HG02884 (cell line): ENCODE measurements at regions not wholly inside any gene's neighbourhood (a gene's known extent, or its start where the extent isn't known, plus 50 kb on each side); places are given as distances from the start of the nearest gene placed in this dataset.

Experiments
- ATAC-seq: cut with Tn5 transposase; IDR thresholded peaks from one replicate; pipeline ENCODE4 v1.9.1; 2021; ENCODE audit warnings: mild to moderate bottlenecking, moderate library complexity; ENCODE audit not compliant: unreplicated experiment

DNA sequence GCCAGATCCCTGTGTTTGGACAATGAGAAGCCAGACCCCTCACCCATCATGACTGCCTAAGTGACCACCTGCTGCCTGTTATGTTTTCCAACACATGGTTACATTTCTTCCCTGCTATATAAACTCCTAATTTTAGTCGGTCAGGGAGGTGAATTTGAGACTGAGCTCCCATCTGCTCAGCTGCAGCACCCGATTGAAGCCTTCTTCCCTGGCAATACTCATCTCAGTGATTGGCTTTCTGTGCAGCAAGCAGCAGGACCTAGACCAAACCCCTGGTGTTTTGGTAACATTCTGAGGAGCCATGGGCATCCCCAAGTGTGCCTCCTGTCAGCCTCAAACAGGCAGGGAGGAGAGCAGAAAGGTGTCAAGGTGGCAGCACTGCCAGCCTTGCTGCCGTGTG lies 141.2 kb downstream of the CD8B2 start:
- no peak for ATAC-seq

DNA sequence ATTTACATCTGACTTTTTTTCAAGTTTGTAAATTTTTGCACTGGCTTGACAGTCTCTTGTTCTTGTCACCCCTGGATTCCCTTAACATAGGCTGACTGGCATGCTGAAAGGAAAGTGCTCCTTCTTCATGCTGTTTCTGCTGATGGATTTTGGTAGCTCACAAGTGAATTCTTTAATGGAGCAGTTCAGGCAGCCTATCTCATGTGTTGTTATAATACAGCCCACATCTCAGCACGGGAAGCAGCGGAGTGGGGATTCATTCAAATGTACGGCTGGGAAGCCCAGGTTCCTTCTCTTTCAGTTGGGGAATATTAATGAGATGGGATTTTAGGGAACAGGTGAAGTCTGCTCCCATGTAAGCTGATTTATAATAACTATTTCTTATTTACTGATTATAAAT lies 142.8 kb downstream of the CD8B2 start:
- no peak for ATAC-seq

DNA sequence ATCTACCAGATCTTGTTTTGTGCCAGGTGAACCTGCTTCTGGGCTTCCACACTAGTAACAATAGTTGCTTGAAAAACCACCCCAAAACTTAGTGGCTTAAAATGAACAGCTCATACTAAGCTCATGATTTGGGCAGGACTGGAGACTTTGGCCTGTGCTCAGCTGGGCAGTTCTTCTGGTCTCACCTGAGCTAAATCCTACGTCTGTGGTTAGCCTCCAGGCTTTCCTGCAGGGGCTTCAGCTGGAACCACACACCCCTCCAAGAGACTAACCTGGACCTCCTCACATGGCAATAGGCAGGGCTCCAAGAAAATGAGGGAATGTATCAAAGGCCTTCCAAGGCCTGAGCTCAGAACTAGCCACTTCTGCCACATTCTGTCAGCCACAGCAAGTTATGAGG lies 144.1 kb downstream of the CD8B2 start:
- ATAC-seq = no peak

DNA sequence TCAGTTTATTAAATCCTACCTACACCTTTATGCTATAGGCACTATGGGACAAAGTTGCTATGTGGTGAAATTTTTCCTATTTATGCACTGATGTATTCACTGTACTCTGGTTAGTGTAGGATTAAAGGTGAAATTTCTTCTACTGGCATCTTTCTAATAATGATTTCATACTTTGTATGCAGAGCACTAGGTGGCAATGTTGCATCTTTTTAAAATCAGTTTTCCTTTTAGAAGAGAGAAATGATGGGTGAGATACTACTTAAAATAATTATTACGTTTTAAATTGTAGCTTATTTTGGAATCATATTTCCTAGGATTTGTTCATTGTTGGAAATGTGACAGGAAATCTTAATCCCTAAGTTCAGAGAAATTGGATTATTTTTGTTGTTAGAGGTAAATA lies 150.9 kb downstream of the CD8B2 start:
- no peak for ATAC-seq

DNA sequence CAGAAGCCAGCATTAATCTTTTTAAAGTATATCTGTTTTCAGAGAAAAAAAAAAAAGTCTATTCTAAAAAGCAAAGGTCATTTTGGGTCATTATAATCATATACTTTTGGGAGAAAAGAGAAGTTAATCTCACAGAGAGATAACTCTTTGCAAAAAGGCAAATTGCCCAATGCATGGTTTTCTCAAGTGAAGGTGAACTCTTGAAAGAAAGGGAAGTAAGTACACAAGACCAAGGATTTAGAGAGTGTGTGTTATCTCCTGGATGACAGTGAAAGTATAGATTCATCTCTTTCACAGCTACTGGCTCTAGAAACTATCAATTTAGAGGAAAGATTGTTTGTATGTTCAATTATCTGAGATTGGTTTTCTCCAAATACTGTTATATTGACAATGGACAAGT lies 151.4 kb downstream of the CD8B2 start:
- ATAC-seq = no peak

DNA sequence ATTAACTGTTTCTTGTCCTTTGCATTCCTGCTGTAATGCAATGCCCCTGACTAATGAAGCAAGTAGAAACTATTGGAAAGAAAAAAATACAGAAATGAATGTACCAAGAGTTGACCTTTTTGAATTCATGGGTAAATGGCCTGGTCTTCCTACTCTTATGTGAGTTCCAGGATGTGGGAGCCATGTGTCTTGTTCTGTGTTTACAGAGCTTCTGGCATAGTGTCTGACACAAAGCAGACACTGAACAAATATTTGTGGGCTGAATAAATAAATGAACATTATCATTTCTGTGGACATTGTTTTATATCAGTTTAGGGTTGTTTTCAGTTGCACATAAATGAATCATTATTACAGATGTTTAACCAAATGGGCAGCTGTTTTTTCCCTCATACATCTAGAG lies 155.5 kb downstream of the CD8B2 start:
- ATAC-seq = no peak

DNA sequence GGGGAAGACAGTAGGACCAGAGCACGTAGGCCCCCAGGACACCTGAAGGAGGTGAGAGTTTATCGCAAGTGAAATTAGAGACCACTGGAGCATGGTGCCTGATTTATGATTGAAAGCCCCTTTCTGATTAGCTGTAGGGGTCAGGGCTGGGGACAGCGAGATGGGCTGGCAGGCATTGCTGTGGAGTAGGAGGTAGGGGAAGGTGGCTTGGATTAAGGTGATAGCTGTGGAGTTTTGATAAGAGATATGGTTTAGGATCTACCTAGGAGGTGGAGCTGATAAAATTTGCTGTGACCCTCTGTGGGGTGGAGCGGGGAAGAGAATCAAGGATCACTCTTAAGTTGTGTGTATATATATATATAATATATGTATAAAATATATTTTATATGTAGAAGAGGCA lies 157.5 kb downstream of the CD8B2 start:
- ATAC-seq = no peak

DNA sequence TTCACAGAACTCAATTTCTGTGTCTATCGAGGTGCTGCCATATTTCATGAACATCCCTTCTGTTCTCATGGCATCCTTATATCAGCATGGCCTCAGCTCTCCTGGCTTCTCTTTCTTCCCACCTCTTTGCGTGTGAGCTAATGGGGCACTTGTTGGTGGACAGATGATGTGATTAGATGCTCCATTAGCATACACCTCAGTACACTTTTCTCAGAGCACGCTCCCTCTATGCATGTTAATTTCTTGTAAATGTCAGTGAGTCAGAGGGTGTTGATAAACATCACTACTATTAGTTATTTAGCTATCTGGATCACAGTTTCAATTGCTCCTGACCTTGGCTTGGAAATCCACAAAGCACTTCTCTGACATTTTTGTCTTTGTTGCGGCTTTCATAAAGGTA lies 159.4 kb downstream of the CD8B2 start:
- ATAC-seq = no peak

DNA sequence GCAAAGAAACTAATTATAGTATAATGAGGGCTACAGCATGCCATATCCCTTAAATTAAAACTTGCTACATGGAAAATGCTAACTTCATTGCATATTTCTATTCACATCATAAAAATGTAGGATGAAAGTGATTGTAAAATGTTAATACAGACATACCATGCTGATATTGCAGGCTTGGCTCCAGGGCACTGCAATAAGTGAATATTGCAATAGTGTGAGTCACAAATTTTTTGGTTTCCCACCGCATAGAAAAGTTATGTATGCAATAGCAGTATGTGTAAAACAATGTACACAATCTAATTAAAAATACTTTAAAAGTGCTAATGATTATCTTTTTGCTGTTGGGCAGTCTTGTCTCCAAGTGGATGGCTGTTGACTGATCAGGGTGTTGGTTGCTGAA lies 162.1 kb downstream of the CD8B2 start:
- no peak for ATAC-seq

DNA sequence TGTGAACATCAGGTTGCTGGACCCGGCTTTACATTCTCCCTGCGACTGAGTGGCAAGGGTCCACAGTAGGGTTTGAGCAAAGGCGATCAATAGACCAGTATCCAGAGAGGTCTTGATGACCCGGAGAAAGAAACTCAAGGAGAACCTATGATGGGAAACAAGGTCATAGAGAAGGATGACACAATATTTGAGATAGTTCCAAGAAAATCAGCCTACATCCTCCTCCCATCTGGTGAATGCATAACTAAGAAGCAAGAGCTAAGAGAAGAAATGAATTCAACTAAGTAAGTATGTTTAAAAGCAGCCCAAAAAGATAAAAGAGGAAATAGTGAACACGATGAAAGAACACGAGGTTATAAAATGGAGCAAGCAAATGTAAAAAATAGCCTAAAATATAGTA lies 166.3 kb downstream of the CD8B2 start:
- no peak for ATAC-seq

DNA sequence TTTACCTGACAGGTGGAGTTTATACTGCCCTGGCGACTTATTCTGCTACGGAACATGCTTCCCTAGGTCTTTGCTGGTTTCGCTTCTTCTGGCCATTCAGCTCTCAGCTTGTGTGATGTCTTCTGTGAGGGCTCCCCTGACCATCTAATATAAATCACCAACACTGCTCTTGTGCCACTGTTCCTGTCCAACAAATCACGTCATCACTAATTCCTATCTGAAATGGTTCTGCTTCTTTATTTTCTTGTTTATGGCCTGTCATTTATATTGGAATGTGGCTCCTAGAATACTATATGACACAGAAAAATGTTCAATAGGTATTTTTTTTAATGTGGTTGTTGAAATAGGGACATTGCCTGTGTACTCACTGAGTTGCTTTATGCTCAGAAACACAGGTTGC lies 171.5 kb downstream of the CD8B2 start:
- no peak for ATAC-seq

DNA sequence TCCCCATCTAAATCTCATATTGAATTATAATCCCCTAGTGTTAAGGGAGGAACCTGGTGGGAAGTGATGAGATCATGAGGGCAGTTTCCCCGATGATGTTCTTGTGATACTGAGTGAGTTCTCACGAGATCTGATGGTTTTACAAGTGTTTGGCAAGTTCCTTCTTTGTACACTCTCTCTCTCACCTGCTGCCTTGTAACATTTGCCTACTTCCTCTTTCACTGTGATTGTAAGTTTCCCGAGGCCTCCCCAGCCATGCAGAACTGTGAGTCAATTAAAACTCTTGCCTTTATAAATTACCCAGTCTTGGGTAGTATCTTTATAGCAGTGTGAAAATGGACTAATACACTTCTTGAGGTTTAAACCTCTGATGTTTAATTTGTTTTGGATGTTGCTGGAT lies 177.5 kb downstream of the CD8B2 start:
- peak; percentile 97 for ATAC-seq

DNA sequence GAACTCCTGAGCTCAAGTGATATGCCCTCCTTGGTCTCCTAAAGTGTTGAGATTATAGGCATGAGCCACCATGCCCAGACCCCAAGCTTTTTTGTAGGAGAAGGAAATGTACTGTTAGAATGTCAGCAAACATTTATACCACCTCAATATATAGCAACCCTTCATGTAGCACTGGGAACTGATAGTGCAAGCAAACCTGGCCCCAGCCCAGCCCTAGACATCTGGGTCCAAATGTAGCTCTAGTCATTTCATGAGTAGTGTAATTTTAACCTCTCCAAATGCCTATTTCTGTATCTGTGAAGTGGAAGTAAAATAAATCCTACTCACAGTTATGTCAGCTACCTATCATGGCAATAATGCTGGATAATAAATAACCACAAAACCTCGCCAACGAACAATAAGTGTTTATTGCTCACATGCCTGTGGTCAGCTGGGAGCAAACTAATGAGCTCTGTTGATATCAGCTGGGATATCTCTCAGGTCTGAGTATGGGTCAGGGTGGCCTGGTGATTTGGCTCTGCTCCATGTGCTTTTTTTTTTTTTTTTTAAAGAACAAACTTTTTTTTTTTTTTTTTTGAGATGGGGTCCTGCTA lies 180.4 kb downstream of the CD8B2 start:
- ATAC-seq = no peak

DNA sequence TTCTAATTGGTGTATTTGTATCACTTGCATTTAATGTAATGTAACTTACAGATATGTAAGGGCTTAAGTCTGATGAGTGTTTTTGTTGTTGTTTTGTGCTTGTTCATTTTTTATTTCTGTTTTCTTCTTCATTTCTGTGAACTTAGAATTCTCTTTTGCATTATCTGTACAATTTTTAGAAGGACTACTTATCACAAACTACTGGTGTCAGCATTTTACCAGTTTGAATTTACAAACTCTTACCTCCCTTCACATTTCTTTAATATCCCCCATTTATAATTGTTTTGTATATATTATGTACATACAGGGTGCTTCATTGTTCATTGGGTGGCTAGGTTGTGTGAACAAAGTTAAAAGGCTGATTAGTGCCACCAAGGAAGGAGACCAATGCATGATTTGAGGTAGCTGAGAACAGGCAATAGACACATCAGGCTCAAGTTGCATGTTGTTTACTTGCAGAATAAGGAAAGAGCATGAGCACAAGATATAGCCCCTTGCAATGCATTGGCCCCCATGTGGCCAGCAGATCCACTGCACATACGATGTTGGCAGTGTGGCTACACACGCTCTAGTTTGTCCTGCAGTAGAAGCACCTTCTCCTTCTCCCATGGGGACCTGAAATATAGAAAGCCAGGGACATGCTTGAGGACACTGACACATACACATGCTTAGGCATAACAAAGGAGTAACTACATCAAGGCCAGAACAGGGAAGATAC lies 198.2 kb downstream of the CD8B2 start:
- ATAC-seq = no peak

DNA sequence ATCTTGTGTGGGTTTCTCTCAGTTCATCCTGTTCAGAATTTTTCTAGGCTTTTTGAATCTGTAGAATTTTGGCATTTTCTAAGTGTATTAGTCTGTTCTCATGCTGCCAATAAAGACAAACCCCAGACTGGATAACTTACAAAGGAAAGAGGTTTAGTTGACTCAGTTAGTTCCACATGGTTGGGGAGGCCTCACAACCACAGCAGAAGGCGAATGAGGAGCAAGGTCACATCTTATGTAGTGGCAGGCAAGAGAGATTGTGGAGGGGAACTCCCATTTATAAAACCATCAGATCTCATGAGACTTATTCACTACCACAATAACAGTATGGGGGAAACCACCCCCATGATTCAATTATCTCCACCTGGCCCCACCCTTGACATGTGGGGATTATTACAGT lies 199.2 kb downstream of the ST6GAL2 start:
- no peak for ATAC-seq

DNA sequence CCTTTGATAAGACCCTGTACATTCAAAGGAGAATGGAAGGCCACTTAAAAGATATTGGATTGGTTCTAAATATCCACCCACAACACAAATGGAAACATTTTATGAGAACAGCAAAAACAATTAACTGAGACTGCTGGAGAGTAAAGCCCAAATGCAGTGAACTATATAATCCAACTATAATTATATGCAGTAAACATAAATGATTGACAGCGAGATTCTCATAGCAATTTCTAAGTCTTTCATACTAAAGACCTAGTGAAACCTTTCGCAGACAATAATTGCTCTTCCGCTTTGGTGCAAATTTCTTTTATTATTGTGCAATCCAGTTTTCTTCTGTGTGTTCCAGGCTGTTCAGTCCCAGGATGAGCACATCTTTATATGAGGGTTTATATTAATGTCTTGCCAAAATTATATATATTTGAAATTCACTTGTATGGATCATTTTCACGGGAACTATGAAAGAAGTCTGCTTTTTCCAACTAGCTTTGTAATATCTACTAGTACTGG lies 190.9 kb downstream of the ST6GAL2 start:
- ATAC-seq = no peak

DNA sequence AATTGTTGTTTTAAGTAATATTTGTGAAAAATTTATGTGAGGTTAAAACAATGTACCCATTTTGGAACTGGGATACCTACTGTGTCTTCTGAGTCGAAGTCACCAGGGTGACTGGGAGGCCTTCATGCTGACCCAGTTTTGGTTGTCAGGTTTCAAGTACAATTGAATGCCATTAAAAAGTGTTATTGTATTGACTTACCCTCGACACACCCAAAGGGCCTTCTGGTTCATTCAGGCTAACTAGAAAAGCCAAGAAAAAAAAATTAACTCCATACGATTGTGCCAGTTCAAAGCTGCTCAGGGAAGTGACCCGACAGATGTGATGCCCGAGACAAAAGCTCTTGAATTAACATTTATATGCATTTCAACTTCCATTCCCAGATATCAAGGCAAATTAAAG lies 190.0 kb downstream of the ST6GAL2 start:
- no peak for ATAC-seq

DNA sequence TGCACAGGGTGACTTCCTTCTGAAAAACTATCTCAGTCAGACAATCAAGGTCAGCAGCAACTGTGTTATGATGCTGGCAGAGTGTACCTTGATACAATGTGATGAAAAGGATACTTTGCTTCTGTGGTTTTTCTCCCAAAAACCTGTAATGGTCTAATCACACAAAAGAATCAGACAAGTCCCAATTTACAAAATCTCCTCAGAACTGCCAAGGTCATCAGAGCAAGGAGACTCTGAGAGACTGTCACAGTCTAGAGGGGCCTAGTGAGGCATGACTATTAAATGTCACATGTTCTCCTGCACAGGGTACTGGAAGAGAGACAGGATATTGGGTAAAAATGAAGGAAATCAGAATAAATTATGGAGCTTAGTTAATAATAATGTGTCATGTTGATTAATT lies 185.4 kb downstream of the ST6GAL2 start:
- no peak for ATAC-seq

DNA sequence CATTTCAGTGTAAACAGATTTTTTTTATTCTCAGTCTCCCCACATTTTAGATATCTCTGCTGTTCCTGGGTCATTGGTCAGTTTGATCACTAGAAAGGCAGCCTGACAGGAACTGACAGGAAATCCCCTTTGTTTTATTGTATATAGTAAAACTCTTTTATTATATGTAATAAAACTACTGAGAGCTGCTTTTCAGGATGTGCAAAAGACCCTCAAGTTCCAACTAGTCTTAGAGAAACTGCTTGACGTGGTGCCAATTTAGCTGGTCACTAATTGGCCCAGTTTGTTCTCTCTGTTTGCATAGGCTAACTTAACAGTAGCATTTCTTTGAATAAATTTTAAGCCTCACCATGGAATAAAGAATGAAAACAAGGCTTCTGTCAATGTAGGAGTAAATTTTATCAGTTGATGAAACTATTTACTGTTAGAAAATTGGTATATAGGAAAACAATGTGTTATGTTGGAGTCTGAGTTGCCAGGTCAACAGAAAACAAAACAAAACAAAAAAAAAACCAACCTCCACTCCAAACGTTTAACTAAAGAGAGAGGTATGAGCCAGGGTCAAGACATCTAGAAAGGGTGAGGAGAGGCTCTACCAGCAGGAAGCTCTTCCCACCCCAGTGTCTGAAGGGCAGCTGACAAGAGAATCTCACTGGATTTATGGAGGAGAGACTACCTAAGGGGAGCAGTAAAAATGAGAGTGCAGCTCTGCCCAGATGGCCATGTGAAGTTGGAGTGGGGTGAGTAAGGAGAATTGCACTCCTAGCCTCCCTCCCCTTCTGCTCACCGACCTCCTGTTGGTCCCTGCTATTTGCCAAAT lies 184.6 kb downstream of the ST6GAL2 start:
- no peak for ATAC-seq

DNA sequence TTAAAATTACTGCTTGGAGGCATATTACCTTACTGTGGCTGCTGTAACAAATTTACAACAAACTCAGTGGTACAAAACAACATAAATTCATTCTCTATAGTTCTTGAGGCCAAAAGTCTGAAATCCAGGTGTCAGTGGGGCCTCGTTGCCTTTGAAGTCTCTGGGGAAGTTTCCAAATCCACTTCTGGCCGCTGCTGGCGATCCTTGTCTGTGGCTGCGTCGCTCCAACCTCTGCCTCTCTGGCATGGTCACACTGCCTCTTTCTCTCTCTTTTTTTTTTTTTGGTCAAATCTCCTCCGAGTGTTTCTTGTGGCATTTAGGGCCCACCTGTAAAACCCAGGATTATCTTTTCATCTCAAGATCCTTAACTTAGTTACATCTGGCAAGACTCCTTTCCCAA lies 182.8 kb downstream of the ST6GAL2 start:
- ATAC-seq = no peak

DNA sequence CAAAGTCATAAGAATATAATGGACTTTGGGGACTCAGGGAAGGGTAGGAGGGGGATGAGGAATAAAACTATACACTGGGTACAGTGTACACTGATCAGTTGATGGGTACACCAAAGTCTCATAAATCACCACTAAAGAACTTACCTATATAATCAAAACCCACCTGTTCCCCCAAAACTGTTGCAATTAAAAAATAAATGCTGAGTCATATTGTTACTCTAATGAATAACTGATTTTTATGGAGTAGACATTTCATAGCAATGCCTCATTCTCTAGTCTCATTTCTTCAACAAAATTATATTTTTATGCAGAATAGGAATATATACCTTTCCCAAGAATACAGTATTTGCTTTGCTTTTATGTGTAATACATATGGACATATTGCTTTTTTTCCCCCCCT lies 181.2 kb downstream of the ST6GAL2 start:
- ATAC-seq = no peak

DNA sequence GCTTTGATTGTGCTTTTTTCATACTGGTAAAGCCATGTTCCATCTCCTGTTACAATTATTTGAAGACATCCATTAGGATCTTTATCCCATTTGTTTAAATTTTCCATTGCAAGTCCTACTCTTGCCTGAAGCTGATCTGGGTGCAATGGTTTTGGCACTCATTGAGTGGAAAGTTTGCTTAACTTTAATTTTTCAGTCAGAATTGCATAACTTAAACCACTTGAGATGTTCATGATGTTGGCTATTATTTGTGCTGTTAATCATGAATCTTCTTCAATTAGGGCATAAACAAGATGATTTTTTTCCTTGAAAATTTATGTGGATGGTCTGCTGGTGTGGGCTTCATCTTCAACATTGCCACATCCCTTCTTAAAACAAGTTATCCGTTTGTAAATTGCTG lies 180.1 kb downstream of the ST6GAL2 start:
- no peak for ATAC-seq
